Prostate gland (tissue), 2 donors: ENCODE measurements at regions not wholly inside any gene's neighbourhood (a gene's known extent, or its start where the extent isn't known, plus 50 kb on each side); places are given as distances from the start of the nearest gene placed in this dataset.
"Not testable (repeated sequence)": the region's sequence is repeated elsewhere in the genome, so short reads cannot be mapped to it uniquely, and the experiment has no call there.

Experiments
- POLR2AphosphoS5 ChIP-seq: sonication (generic); formaldehyde crosslinking; IDR thresholded peaks from one replicate; pipeline ENCODE4 v1.6.1; 2017; ENCODE audit warnings: antibody characterized with exemption
- TF ChIP-seq, protein P1 (sequence below), 4 experiments: fragments of 200-600 bp in 2 of 4; fragments of 450-650 bp in 2 of 4; sonication (generic) in 2 of 4; IDR thresholded peaks; 1 replicate in 3 of 4; 2 replicates in 1 of 4; pipeline ENCODE4 v1.5.1; 2016 to 2019; ENCODE audit warnings: antibody characterized with exemption in 4 of 4, mild to moderate bottlenecking in 2 of 4, moderate library complexity in 2 of 4

DNA sequence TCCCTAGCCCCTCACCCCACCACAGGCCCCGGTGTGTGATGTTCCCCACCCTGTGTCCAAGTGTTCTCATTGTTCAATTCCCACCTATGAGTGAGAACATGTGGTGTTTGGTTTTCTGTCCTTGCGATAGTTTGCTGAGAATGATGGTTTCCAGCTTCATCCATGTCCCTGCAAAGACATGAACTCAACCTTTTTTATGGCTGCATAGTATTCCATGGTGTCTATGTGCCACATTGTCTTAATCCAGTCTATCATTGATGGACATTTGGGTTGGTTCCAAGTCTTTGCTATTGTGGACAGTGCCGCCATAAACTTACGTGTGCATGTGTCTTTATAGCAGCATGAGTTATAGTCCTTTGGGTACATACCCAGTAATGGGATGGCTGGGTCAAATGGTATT, 232.1 kb downstream of the ASMT start:
- TF ChIP-seq, protein P1, sequence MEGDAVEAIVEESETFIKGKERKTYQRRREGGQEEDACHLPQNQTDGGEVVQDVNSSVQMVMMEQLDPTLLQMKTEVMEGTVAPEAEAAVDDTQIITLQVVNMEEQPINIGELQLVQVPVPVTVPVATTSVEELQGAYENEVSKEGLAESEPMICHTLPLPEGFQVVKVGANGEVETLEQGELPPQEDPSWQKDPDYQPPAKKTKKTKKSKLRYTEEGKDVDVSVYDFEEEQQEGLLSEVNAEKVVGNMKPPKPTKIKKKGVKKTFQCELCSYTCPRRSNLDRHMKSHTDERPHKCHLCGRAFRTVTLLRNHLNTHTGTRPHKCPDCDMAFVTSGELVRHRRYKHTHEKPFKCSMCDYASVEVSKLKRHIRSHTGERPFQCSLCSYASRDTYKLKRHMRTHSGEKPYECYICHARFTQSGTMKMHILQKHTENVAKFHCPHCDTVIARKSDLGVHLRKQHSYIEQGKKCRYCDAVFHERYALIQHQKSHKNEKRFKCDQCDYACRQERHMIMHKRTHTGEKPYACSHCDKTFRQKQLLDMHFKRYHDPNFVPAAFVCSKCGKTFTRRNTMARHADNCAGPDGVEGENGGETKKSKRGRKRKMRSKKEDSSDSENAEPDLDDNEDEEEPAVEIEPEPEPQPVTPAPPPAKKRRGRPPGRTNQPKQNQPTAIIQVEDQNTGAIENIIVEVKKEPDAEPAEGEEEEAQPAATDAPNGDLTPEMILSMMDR (IDR thresholded peaks at IDR 0.05): not testable (repeated sequence)
- TF ChIP-seq POLR2AphosphoS5: not testable (repeated sequence)
